Esophagus muscularis mucosa (tissue), 4 donors: ENCODE measurements at regions not wholly inside any gene's neighbourhood (a gene's known extent, or its start where the extent isn't known, plus 50 kb on each side); places are given as distances from the start of the nearest gene placed in this dataset.

ENCODE experiments used
- DNase-seq: peaks from one replicate; pipeline ENCODE4 v3.0.0-alpha.2; 2017; ENCODE audit errors: extremely low spot score
- H3K27ac ChIP-seq, 4 donors: fragments of 200-600 bp; sonication (generic); replicated peaks in 1 of 4; 1 replicate in 3 of 4; 2 replicates in 1 of 4; pipeline ENCODE4 v1.5.1; 2016 to 2019; ENCODE audit warnings: mild to moderate bottlenecking in 1 of 4
- H3K27me3 ChIP-seq, 4 donors: fragments of 200-600 bp; sonication (generic); one replicate each; pipeline versions ENCODE4 v1.5.1 to v1.6.0; 2016 to 2019
- H3K36me3 ChIP-seq, 4 donors: fragments of 200-600 bp; sonication (generic); one replicate each; pipeline ENCODE4 v1.5.1; 2016 to 2019
- H3K4me1 ChIP-seq, 4 donors: fragments of 200-600 bp; sonication (generic); one replicate each; pipeline ENCODE4 v1.5.1; 2016 to 2019
- H3K4me3 ChIP-seq, 4 donors: fragments of 200-600 bp; sonication (generic); 1 replicate in 2 of 4; 2 replicates in 2 of 4; pipeline ENCODE4 v1.5.1; 2016 to 2019; ENCODE audit warnings: mild to moderate bottlenecking in 4 of 4, moderate library complexity in 1 of 4
- H3K9me3 ChIP-seq, 4 donors: fragments of 200-600 bp; sonication (generic); 1 replicate in 3 of 4; 2 replicates in 1 of 4; pipeline ENCODE4 v1.5.1; 2016 to 2019
- EP300 ChIP-seq: sonication (generic); formaldehyde crosslinking; IDR thresholded peaks from one replicate; pipeline ENCODE4 v1.6.1; 2017; ENCODE audit warnings: antibody characterized with exemption
- POLR2A ChIP-seq: fragments of 450-650 bp; IDR thresholded peaks from one replicate; pipeline ENCODE4 v1.6.1; 2017; ENCODE audit warnings: antibody characterized with exemption, moderate library complexity, mild to moderate bottlenecking, low read depth
- POLR2AphosphoS5 ChIP-seq, 2 donors: sonication (generic); formaldehyde crosslinking; IDR thresholded peaks; one replicate each; pipeline ENCODE4 v1.6.1; 2017; ENCODE audit warnings: antibody characterized with exemption in 2 of 2
- WGBS: methylation state at CpG from one replicate; pipeline ENCODE4 v1.1.5; 2018; 5-methylcytosine and 5-hydroxymethylcytosine counted together
- intact Hi-C: fragments of 100-400 bp; cut with DNase I; formaldehyde crosslinking; loops from one replicate; pipeline ENCODE4 v1.15.1; 2023
- TF ChIP-seq, protein P1 (sequence below), 3 experiments: fragments of 200-600 bp in 2 of 3; fragments of 450-650 bp in 1 of 3; sonication (generic) in 2 of 3; IDR thresholded peaks; one replicate each; pipeline ENCODE4 v1.5.1; 2017 to 2019; ENCODE audit warnings: antibody characterized with exemption in 3 of 3, mild to moderate bottlenecking in 2 of 3, moderate library complexity in 1 of 3

DNA sequence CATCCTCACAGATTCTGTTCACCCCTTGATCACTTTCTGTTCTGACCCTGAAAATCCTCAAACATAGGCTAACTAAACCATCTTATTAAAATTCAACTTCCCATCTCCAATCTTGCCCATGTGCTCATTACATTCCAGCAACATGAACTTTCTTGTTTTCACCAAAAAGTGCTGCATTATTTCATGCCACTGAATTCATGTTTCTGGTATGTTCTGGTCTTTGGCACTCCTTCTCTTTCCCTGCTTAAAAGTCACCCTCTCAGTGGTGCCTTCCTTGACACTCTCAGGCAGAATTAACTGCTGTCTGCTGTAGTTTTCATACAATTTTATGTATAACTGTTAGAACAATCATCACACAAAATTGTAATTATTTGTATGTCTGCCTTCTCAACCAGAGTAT lies 247.7 kb upstream of the RBMS1 start:
- no peak overlapping the region for H3K27ac ChIP-seq
- no peak for DNase-seq
- TF ChIP-seq, protein P1, sequence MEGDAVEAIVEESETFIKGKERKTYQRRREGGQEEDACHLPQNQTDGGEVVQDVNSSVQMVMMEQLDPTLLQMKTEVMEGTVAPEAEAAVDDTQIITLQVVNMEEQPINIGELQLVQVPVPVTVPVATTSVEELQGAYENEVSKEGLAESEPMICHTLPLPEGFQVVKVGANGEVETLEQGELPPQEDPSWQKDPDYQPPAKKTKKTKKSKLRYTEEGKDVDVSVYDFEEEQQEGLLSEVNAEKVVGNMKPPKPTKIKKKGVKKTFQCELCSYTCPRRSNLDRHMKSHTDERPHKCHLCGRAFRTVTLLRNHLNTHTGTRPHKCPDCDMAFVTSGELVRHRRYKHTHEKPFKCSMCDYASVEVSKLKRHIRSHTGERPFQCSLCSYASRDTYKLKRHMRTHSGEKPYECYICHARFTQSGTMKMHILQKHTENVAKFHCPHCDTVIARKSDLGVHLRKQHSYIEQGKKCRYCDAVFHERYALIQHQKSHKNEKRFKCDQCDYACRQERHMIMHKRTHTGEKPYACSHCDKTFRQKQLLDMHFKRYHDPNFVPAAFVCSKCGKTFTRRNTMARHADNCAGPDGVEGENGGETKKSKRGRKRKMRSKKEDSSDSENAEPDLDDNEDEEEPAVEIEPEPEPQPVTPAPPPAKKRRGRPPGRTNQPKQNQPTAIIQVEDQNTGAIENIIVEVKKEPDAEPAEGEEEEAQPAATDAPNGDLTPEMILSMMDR (IDR thresholded peaks at IDR 0.05), result no peak
- TF ChIP-seq POLR2AphosphoS5 (IDR thresholded peaks at IDR 0.05), result no peak
- no peak for TF ChIP-seq EP300
- no peak for TF ChIP-seq POLR2A
- no peaks in the 10 kb centered on the region for H3K36me3 ChIP-seq
- intact Hi-C loops, result no loop called here
- H3K9me3 ChIP-seq, result no peaks in the 10 kb centered on the region
- no peak overlapping the region for H3K4me3 ChIP-seq
- H3K4me1 ChIP-seq, result no peaks in the 10 kb centered on the region
- no peaks in the 10 kb centered on the region for H3K27me3 ChIP-seq

DNA sequence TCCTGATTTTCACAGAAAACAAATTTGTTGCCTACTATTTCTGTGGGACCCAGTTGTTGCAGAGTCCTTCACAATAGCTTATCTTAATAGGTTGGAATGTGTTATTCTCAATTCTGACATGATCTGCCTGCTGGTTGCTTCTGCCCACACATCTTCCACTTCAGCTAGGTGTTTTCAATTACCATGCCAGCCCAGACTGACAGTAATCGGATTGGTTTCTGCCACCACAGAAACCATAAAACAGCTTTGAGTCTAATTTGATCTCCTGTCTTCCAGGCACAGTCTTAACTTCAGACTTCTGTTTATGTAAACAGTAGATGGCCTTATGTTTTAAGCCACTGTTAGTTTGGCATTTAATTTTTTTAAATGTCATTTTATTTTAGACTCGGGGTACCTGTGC lies 248.2 kb upstream of the RBMS1 start:
- no peaks in the 10 kb centered on the region for H3K27me3 ChIP-seq
- no peaks in the 10 kb centered on the region for H3K9me3 ChIP-seq
- H3K27ac ChIP-seq, result no peak overlapping the region
- no peak overlapping the region for H3K4me3 ChIP-seq
- TF ChIP-seq, protein P1 (IDR thresholded peaks at IDR 0.05), result no peak
- TF ChIP-seq POLR2AphosphoS5 (IDR thresholded peaks at IDR 0.05), result no peak
- TF ChIP-seq POLR2A, result no peak
- no peak for TF ChIP-seq EP300
- no peak for DNase-seq
- no peaks in the 10 kb centered on the region for H3K36me3 ChIP-seq
- intact Hi-C loops, result no loop called here
- 95% methylated on average over 2 of the region's 2 CpGs for WGBS
- no peaks in the 10 kb centered on the region for H3K4me1 ChIP-seq

DNA sequence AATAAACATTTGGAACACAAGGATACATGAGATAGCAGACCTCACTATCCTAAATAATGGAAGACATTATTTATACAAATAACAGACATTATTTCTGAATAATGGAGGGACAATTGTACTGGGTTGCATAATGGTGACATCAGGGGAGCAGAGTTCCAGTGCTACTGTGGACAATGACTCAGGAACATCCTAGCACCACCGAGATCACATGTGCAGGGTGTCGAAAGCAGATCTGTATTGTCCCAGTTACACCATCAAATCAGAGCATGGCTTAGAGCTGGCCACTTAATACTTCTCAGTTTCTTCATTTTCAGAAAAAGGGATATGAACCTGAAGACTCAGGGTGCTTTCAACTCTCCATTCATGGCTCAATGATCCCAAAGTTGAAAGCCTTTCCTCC lies 249.1 kb upstream of the RBMS1 start:
- WGBS, result 91% methylated on average over 2 of the region's 2 CpGs
- no peak for TF ChIP-seq POLR2AphosphoS5 (IDR thresholded peaks at IDR 0.05)

DNA sequence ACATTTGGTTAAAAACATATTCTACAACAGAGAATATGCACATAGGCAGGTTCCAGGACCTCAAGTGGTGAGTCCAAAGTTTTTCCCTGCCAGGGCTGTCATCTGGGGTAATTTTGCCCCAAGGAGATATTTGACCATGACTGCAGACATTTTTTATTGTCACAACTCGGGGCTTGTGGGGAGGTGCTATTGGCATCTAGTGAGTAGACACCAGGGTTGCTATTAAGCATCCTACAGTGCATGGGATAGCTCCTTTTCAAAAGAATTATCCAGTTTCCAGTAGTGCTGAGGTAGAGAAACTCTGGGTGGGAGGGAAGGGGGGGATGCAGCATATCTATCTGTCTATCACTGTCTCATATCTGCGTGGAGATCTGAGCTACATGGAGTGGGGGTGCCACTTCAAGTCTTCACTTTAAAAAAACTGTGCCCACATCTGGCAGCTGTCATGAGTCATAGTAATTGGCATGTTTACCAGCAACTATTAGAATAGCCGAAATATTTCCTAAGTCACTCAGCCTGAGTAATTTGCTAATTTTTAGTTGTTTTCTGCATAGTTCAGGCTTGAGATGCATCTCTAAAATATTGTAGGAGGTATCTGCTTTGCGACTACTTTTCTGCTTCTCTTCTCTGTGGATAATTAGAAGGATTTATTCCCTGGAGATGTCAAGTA lies 254.0 kb upstream of the RBMS1 start:
- Histone ChIP-seq H3K4me1 (no peaks in the 10 kb centered on the region), H3K36me3 (no peaks in the 10 kb centered on the region), H3K27me3 (no peaks in the 10 kb centered on the region), H3K4me3 (no peak overlapping the region), H3K9me3 (no peaks in the 10 kb centered on the region), H3K27ac (no peak overlapping the region)
- intact Hi-C loops, result no loop called here
- 78% methylated on average over 4 of the region's 4 CpGs for WGBS
- no peak for DNase-seq
- no peak for TF ChIP-seq POLR2A
- no peak for TF ChIP-seq POLR2AphosphoS5 (IDR thresholded peaks at IDR 0.05)
- TF ChIP-seq, protein P1 (IDR thresholded peaks at IDR 0.05), result no peak
- TF ChIP-seq EP300, result no peak

More for the DNA sequence above, 249.1 kb upstream of the RBMS1 start:
- no peak overlapping the region for H3K4me3 ChIP-seq
- no peaks in the 10 kb centered on the region for H3K36me3 ChIP-seq
- no peaks in the 10 kb centered on the region for H3K27me3 ChIP-seq
- no peaks in the 10 kb centered on the region for H3K9me3 ChIP-seq
- no peak for DNase-seq
- no peaks in the 10 kb centered on the region for H3K4me1 ChIP-seq
- H3K27ac ChIP-seq, result no peak overlapping the region
- intact Hi-C loops, result no loop called here

DNA sequence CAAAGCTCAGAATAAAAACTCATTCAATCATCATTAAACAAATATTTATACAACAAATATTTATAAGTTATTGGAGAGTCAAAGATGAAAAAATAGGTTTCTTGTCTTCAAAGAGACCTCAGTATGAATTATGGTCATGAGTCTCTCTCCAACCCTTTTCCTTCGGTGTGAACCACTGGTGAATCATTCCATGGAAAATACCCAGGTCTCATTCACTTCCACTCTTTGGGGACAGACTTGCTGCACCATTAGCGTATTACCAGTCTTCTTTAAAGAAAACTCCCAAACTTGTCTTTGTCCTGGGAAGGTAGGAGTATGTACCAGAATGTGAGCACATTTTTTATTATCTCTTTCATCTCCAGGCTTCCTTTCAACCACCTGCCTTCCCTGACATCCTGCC lies 257.4 kb upstream of the RBMS1 start:
- Histone ChIP-seq H3K27ac (no peak overlapping the region), H3K9me3 (peaks cover 0 to 21% (median 17%) of the 10 kb centered on the region in 4 donors)
- no peak for DNase-seq

More for the DNA sequence above, 257.4 kb upstream of the RBMS1 start:
- WGBS, result 89% methylated on average over 2 of the region's 2 CpGs
- no peaks in the 10 kb centered on the region for H3K27me3 ChIP-seq
- TF ChIP-seq POLR2AphosphoS5 (IDR thresholded peaks at IDR 0.05) (no peak), EP300 (no peak), POLR2A (no peak)
- TF ChIP-seq, protein P1 (IDR thresholded peaks at IDR 0.05), result no peak
- no peak overlapping the region for H3K4me3 ChIP-seq
- no peaks in the 10 kb centered on the region for H3K36me3 ChIP-seq
- intact Hi-C loops, result no loop called here
- H3K4me1 ChIP-seq, result no peaks in the 10 kb centered on the region
